ENCODE measurements at regions not wholly inside any gene's neighbourhood (a gene's known extent, or its start where the extent isn't known, plus 50 kb on each side); places are given as distances from the start of the nearest gene placed in this dataset.

DNA sequence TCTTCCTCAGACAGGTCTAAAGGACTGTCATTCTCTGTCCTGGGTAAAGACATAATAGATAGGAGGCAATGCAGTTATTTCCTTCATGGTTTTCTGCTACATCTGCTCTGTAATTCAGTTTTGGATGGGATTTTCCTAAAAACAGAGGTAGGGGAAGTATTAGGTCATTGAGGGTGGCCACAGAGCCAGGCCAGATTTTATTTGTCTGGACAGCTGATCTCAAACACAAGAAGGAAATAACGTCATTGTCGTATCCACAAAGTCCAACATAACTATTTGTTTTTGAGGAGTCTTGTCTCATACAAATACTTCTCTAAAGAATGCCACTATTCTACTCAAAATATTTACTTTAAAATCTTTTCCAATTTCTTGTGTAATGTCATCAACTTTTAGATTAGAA, 154.8 kb upstream of the MAP2 start:
- Mint-ChIP-seq H3K9me3 (peaks cover 15 to 16% of the 10 kb centered on the region in 2 experiments; a peak in 4 of 5 replicates), H3K4me3 (no peak overlapping the region)

More for the DNA sequence above, 154.8 kb upstream of the MAP2 start:
- Histone ChIP-seq H3K4me1 (ENCODE audit: insufficient read depth, low read length) (no peaks in the 10 kb centered on the region), H2BK5ac (ENCODE audit: insufficient read length, low read length) (no peak overlapping the region), H4K91ac (ENCODE audit: insufficient read length, low read depth, low read length) (no peak overlapping the region), H2BK12ac (ENCODE audit: insufficient read length, low read depth, low read length) (no peak overlapping the region), H3K14ac (ENCODE audit: insufficient read depth, low read length) (no peak overlapping the region), H4K8ac (replicated peaks; ENCODE audit: insufficient read length, low read depth, low read length) (no peak overlapping the region), H2BK120ac (ENCODE audit: low read depth, low read length, poor library complexity, severe bottlenecking) (no peak overlapping the region), H3K23me2 (ENCODE audit: insufficient read length, low read depth, low read length, poor library complexity, severe bottlenecking) (no peaks in the 10 kb centered on the region), H2BK20ac (ENCODE audit: low read depth, low read length, poor library complexity, severe bottlenecking) (no peak overlapping the region), H3T11ph (ENCODE audit: low read length) (no peak overlapping the region), H2AK5ac (ENCODE audit: insufficient read length, low read length) (no peak overlapping the region), H3K4ac (ENCODE audit: low read depth, low read length) (no peak overlapping the region), H3K18ac (ENCODE audit: insufficient read length, low read depth, low read length) (no peak overlapping the region), H3K9ac (ENCODE audit: extremely low read depth, insufficient read length, low read length) (no peak overlapping the region), H3K79me1 (ENCODE audit: insufficient read depth, low read depth, low read length, poor library complexity, severe bottlenecking) (no peaks in the 10 kb centered on the region), H3K23ac (ENCODE audit: insufficient read length, low read depth, low read length) (no peak overlapping the region), H4K20me1 (ENCODE audit: control insufficient read depth, insufficient read depth, insufficient read length) (no peaks in the 10 kb centered on the region), H2BK15ac (ENCODE audit: low read depth, low read length) (no peak overlapping the region), H2AFZ (ENCODE audit: low read length) (no peak overlapping the region), H3K27ac (ENCODE audit: insufficient read length, low read depth, low read length) (no peak overlapping the region), H3K4me2 (ENCODE audit: insufficient read depth, insufficient read length, low read length) (no peak overlapping the region), H4K5ac (ENCODE audit: insufficient read length, low read depth, low read length) (no peak overlapping the region), H3K56ac (ENCODE audit: insufficient read length, low read depth, low read length) (no peak overlapping the region), H3K27me3 (ENCODE audit: insufficient read depth, low read length) (no peaks in the 10 kb centered on the region), H3K79me2 (ENCODE audit: insufficient read depth, low read length) (no peaks in the 10 kb centered on the region), H3K9me3 (ENCODE audit: control insufficient read depth, low read depth, low read length) (no peaks in the 10 kb centered on the region)
- Mint-ChIP-seq H3K27ac (no peak overlapping the region; a peak in 1 of 7 replicates), H3K4me1 (no peaks in the 10 kb centered on the region), H3K27me3 (ENCODE audit: low read depth) (no peaks in the 10 kb centered on the region), H3K36me3 (ENCODE audit: insufficient read depth in 1 of 3, low read depth in 3 of 3) (peaks cover 2 to 9% (median 8%) of the 10 kb centered on the region in 3 experiments; a peak in 5 of 7 replicates)
- no CpG with 5 or more reads among the region's 2 CpGs for WGBS (ENCODE audit: extremely low coverage, insufficient read length, low lambda C conversion rate)
- TF ChIP-seq, protein P1, sequence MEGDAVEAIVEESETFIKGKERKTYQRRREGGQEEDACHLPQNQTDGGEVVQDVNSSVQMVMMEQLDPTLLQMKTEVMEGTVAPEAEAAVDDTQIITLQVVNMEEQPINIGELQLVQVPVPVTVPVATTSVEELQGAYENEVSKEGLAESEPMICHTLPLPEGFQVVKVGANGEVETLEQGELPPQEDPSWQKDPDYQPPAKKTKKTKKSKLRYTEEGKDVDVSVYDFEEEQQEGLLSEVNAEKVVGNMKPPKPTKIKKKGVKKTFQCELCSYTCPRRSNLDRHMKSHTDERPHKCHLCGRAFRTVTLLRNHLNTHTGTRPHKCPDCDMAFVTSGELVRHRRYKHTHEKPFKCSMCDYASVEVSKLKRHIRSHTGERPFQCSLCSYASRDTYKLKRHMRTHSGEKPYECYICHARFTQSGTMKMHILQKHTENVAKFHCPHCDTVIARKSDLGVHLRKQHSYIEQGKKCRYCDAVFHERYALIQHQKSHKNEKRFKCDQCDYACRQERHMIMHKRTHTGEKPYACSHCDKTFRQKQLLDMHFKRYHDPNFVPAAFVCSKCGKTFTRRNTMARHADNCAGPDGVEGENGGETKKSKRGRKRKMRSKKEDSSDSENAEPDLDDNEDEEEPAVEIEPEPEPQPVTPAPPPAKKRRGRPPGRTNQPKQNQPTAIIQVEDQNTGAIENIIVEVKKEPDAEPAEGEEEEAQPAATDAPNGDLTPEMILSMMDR (conservative IDR thresholded peaks at IDR 0.05), result no peak
- no peak for DNase-seq

All from H9 (cell line).